ENCODE measurements at regions not wholly inside any gene's neighbourhood (a gene's known extent, or its start where the extent isn't known, plus 50 kb on each side); places are given as distances from the start of the nearest gene placed in this dataset.

- H3K4me3 ChIP-seq (ENCODE audit: low read depth, low read length), result no peak overlapping the region
- DNase-seq (ENCODE audit: low read depth), result no peak
- no peak for TF ChIP-seq CTCF (conservative IDR thresholded peaks at IDR 0.05; ENCODE audit: low read depth, low read length)
Observed at GRCh38 chr20:56840716-56841261, 211.7 kb downstream of the TFAP2C start.

- H3K4me3 ChIP-seq (ENCODE audit: low read depth, low read length), result no peak overlapping the region
- no peak for DNase-seq (ENCODE audit: low read depth)
- TF ChIP-seq CTCF (conservative IDR thresholded peaks at IDR 0.05; ENCODE audit: low read depth, low read length), result no peak
Observed at GRCh38 chr20:56841346-56841908, 212.3 kb downstream of the TFAP2C start.

GRCh38 chr20:56842056-56842455 is 212.9 kb downstream of the TFAP2C start:
- no peak for TF ChIP-seq CTCF (conservative IDR thresholded peaks at IDR 0.05; ENCODE audit: low read depth, low read length)
- DNase-seq (ENCODE audit: low read depth), result no peak
- no peak overlapping the region for H3K4me3 ChIP-seq (ENCODE audit: low read depth, low read length)

GRCh38 chr20:56843386-56843785 is 214.3 kb downstream of the TFAP2C start:
- DNase-seq (ENCODE audit: low read depth), result no peak
- no peak overlapping the region for H3K4me3 ChIP-seq (ENCODE audit: low read depth, low read length)
- no peak for TF ChIP-seq CTCF (conservative IDR thresholded peaks at IDR 0.05; ENCODE audit: low read depth, low read length)

GRCh38 chr20:56843817-56844216 is 214.7 kb downstream of the TFAP2C start:
- H3K4me3 ChIP-seq (ENCODE audit: low read depth, low read length), result no peak overlapping the region
- TF ChIP-seq CTCF (conservative IDR thresholded peaks at IDR 0.05; ENCODE audit: low read depth, low read length), result peak; percentile 46
- DNase-seq (ENCODE audit: low read depth), result peak; percentile 21

GRCh38 chr20:56845546-56846086 is 216.5 kb downstream of the TFAP2C start:
- TF ChIP-seq CTCF (conservative IDR thresholded peaks at IDR 0.05; ENCODE audit: low read depth, low read length), result no peak

GRCh38 chr20:56848561-56848960 is 219.5 kb downstream of the TFAP2C start:
- H3K4me3 ChIP-seq (ENCODE audit: low read depth, low read length), result no peak overlapping the region
- no peak for DNase-seq (ENCODE audit: low read depth)
- no peak for TF ChIP-seq CTCF (conservative IDR thresholded peaks at IDR 0.05; ENCODE audit: low read depth, low read length)

More at GRCh38 chr20:56845546-56846086, 216.5 kb downstream of the TFAP2C start:
- no peak for DNase-seq (ENCODE audit: low read depth)
- H3K4me3 ChIP-seq (ENCODE audit: low read depth, low read length), result no peak overlapping the region

Data from choroid plexus epithelial cell (primary cell).